RWPE1 (cell line): ENCODE measurements at regions not wholly inside any gene's neighbourhood (a gene's known extent, or its start where the extent isn't known, plus 50 kb on each side); places are given as distances from the start of the nearest gene placed in this dataset.
"Not testable (repeated sequence)": the region's sequence is repeated elsewhere in the genome, so short reads cannot be mapped to it uniquely, and the experiment has no call there.

Experiments used
- CTCF ChIA-PET: fragments of 350-600 bp; sonication (Branson Sonifier 250); formaldehyde crosslinking; extraction: SDS; loops from one replicate; lab custom pipeline; 2021; lab: Yijun Ruan, JAX
- POLR2A ChIA-PET: fragments of 400-600 bp; formaldehyde crosslinking; extraction: SDS; loops from one replicate; lab custom pipeline; 2020; ENCODE audit warnings: antibody characterized with exemption; ENCODE audit not compliant: low non-redundant PET; lab: Yijun Ruan, JAX
- DNase-seq: peaks from one replicate; pipeline ENCODE4 v3.0.0; 2012; ENCODE audit warnings: low spot score
- H3K27ac ChIP-seq: fragments of 450-650 bp; 2 replicates; pipeline ENCODE4 v1.5.1; 2017
- TF ChIP-seq, protein P1 (sequence below): fragments of 450-650 bp; conservative IDR thresholded peaks from 2 replicates; pipeline ENCODE4 v1.5.1; 2017; ENCODE audit warnings: low read depth, mild to moderate bottlenecking

DNA sequence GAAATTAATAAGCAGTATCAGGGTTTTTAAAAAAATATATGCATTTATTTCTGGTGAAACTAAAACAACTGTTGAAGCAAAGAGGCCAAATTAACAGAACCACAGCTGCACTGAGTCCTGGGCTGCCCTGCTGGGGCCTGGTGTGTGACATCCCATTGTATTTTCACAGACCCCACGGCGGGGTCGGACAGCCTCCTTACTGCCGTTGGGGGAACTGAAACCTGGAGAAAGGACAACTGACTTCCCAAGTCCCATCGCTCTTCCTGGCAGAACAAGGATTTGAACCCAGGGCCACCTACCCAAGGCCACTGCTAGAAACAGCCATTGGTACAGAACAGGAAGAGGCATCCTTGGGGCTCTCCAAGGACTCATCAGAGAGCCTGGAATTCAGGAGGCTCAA lies 114.8 kb upstream of the SFSWAP start:
- DNase-seq: no peak
- POLR2A ChIA-PET: no interaction called here
- CTCF ChIA-PET: no interaction called here
- TF ChIP-seq, protein P1, sequence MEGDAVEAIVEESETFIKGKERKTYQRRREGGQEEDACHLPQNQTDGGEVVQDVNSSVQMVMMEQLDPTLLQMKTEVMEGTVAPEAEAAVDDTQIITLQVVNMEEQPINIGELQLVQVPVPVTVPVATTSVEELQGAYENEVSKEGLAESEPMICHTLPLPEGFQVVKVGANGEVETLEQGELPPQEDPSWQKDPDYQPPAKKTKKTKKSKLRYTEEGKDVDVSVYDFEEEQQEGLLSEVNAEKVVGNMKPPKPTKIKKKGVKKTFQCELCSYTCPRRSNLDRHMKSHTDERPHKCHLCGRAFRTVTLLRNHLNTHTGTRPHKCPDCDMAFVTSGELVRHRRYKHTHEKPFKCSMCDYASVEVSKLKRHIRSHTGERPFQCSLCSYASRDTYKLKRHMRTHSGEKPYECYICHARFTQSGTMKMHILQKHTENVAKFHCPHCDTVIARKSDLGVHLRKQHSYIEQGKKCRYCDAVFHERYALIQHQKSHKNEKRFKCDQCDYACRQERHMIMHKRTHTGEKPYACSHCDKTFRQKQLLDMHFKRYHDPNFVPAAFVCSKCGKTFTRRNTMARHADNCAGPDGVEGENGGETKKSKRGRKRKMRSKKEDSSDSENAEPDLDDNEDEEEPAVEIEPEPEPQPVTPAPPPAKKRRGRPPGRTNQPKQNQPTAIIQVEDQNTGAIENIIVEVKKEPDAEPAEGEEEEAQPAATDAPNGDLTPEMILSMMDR: no peak
- no peak overlapping the region for H3K27ac ChIP-seq

DNA sequence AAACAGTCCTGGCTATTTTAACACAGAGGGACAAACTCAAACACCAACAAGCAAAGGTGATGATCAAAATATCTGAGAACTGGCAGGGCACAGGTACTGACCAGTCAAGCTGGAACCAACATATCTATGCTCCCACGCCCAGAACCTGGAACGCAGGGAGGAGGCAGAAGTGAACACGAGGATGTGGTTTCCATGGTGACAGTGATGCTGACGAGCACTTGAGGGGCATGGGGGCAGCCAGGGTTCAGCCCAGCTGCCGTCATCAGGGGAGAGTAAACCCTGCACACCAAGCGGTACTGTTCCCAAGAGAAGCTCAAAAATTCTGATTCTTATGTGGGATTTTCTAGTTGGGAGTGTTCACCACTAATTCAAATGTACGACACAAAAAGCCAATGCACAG lies 113.6 kb upstream of the SFSWAP start:
- no peak overlapping the region for H3K27ac ChIP-seq
- DNase-seq: no peak
- TF ChIP-seq, protein P1: no peak
- ChIA-PET POLR2A (no interaction called here), CTCF (interaction anchor here (0.7 kb wide), 1 partner anchor 330 kb away, joined by 3 read pairs; no protein-coding TSS in a partner anchor)

DNA sequence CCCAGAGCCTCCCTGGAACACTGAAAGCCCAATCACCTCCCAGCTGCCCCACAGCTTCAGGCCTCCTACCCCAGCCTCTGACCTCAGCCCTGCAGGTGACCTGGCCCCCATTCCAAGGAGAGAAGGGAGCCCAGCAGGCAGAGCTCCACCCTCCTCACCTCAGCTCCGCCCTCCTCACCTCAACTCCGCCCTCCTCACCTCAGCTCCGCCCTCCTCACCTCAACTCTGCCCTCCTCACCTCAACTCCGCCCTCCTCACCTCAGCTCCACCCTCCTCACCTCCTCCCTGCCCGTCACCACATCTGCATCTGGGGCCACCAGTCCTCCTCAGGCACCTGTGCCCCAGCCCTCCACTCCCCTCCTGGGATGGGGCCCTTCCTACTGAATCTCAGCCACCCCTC lies 112.2 kb upstream of the SFSWAP start:
- DNase-seq: no peak
- POLR2A ChIA-PET: no interaction called here
- CTCF ChIA-PET: no interaction called here
- TF ChIP-seq, protein P1: no peak
- no peak overlapping the region for H3K27ac ChIP-seq

DNA sequence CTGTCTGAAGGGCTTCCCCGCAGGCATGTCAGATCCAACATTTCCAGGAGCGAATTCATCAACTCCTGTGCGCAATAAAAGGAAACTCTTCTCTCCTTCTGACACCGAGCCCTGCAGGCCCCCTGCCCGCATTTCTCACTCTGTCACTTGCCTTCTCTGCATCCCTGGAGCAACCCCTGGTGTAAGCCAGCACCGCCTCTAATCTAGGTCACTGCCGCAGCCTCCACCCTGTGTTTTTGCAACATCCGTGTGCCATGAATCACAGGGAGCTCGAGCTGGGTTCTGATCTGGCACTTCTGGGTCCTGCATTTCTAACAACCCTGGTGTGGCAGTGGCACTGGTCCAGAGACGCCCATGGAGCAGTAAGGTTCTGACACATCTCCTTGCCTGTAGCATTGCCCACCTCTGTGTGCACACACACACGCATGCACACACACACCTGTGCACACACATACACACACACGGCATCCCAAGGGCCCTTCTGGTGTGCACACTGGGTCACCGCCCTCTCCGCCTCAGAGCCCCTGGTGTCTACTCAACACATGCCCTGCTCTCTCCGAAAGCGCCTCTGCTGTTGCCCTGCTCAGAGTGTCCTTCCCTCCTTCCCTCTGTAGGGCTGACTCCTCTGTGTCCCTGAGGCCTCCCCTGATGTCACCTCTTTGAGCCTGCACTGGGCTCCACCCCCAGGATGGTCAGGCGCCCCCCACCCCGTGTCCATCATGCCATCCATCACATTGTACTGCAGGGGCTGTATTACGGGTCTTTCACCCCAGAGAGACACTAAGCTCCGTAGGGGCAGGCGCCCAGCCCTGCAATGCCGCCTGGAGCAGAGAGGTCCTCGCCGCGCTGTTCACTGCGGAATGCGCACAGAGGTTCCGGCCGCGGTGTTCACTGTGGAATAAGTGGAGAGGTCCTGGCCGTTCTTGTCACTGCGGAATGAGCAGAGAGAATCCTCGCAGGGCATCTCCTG lies 111.4 kb upstream of the SFSWAP start:
- no peak for DNase-seq
- H3K27ac ChIP-seq: no peak overlapping the region
- TF ChIP-seq, protein P1: no peak
- CTCF ChIA-PET: no interaction called here
- POLR2A ChIA-PET: no interaction called here

DNA sequence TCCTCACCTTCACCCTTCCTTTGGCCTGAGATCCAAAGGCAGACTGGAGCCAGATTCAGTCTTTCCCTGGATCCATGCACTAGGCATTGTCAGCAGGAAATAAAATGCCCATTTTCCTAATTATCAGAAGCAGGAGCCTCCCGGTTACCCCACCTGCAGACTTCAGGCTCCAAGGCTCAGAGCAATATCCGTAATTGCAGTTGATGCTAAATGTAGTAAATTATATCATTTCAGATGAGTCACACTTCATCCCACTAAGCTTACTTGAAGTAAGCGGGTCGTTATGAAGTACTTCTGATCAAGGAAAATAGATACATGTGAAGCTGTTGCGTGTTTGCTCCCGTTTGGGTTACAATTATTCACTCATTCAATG lies 110.7 kb upstream of the SFSWAP start:
- CTCF ChIA-PET: no interaction called here
- POLR2A ChIA-PET: no interaction called here
- DNase-seq: no peak
- TF ChIP-seq, protein P1: no peak
- no peak overlapping the region for H3K27ac ChIP-seq

DNA sequence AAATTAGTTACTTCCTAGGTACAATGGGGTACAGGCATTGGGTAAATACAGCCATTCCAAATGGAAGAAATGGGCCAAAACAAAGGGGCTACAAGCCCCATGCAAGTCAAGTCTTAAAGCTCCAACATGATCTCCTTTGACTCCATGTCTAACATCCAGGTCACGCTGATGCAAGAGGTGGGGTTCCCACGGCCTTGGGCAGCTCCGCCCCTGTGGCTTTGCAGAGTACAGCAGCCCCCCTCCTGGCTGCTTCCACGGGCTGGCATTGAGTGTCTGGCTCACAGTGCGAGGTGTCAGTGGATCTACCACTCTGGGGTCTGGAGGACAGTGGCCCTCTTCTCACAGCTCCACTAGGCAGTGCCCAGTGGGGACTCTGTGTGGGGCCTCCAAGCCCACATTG lies 109.4 kb upstream of the SFSWAP start:
- DNase-seq, H3K27ac ChIP-seq, POLR2A ChIA-PET: not testable (repeated sequence)
- CTCF ChIA-PET: interaction anchor here (0.6 kb wide), 1 partner anchor 1044 kb away, joined by 5 read pairs; no protein-coding TSS in a partner anchor
